Stimulated activated CD4-positive, alpha-beta T cell treated with anti-CD3 and anti-CD28 coated beads, TNF-alpha, amount 100 ng/mL, for 24 hours (primary cell): ENCODE measurements at regions not wholly inside any gene's neighbourhood (a gene's known extent, or its start where the extent isn't known, plus 50 kb on each side); places are given as distances from the start of the nearest gene placed in this dataset.
"Not testable (repeated sequence)": the region's sequence is repeated elsewhere in the genome, so short reads cannot be mapped to it uniquely, and the experiment has no call there.

Experiments
- DNase-seq, 3 experiments: peaks; one replicate each; pipeline ENCODE4 v3.0.0-alpha.2; 2020; ENCODE audit warnings: low read depth in 3 of 3

DNA sequence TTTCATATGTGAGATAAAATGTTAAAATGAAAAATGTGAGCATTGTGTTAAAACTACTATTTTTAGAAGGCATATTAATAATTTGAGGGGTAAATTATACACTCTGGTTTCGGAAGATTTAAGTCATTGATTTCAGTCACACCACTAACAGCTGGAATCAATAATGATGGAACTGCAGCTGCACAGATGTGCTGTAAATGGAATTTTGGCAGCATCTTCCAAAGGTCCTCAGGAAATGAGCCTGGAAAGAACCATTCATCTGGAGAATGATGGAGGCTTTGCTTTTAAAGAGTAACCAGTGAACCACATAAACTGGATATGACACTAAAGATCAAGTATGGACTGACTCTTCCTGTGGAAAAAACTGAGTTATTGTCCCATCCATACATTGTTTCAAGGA lies 759.0 kb upstream of the EPHA5 start:
- no peak for DNase-seq

GRCh38 chr4:66416425-66416824 lies 746.1 kb upstream of the EPHA5 start:
- no peak for DNase-seq

DNA sequence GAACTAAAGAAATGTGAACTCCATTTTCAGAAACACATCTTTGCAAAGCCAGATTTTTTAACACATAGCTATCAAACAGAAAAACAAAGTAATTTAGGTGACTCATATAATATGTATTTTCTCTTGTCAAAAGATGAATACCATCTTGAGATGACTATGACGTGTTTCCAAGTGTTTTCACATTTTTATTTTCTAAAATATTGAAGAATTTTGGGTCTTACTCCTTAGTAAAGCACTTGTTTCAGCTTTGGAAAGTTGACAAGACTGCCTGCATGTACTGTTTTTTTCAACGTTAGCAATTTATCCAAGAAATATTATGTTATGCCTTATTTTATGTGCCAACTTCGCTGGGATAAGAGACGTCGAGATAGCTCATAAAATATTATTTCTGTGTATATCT lies 733.9 kb upstream of the EPHA5 start:
- no peak for DNase-seq

GRCh38 chr4:66376921-66377320 lies 706.6 kb upstream of the EPHA5 start:
- no peak for DNase-seq

DNA sequence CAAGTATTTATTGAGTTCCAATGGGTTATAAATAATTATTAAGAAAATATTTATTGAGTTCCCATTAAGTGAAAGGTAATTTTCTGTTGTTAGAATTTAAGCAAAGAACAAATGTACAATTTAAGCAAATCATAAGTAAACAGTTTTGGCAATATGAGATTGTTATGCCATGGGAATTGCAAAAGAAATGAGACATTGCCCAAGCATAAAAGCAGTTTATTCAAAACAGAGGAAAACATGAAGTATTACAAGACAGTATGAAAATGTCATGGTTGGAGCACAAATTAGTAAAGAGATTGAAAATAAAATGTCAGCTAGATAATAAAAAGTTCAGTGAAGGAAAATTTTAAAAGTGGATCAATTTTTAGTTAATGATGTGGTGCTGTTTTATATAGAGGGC lies 706.1 kb upstream of the EPHA5 start:
- no peak for DNase-seq

DNA sequence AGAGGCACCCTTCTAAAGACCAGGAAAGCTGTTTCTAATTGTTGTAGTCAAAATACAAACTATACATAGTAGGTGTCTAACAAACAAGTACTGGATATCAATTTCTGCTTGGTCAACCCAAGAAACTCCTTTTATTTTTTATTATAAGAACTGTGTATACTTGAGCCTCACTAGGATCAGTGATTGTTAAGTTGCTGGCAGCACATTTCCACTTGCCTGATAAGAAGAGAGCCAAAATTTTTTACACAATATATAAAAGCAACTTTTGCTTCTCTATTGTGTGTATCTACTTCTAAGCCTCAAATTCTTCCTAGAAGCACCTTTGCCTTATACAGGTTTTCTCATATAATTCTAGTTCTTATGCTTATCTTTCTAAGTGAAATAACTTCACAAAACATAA lies 703.0 kb upstream of the EPHA5 start:
- DNase-seq: no peak

- DNase-seq: no peak
Measured at GRCh38 chr4:66372706-66373105, 702.4 kb upstream of the EPHA5 start.

DNA sequence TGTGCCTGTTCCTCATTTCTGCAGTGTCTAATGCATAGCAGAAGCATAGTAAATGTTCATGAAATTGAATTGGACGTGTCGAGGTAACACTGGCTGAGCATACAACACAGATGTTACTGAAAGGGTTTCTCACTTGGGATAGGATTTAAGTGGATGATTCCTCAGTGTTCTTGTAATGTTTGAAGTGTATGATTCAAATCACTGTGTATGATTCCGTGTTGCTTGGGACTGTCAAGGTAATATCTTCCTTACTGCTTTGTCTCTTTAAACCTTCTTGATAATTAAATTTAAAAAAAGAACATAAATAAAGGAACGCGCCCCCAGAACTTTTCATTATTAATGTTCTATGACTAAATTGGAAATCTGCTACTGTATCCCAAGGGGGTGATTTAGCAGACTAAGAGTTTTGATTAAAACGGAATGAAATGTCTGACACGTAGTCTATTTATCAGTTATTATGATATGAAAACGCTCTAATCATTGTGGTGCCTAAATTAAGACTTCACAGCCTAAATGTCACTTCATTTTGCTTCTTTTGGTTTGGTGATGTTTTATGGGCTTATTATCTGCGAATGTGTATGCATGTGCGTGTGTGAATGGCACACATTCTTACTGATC lies 696.9 kb upstream of the EPHA5 start:
- no peak for DNase-seq

- DNase-seq: not testable (repeated sequence)
Measured at GRCh38 chr4:66360395-66360794, 690.1 kb upstream of the EPHA5 start.

- DNase-seq: no peak
Measured at GRCh38 chr4:66357316-66357715, 687.0 kb upstream of the EPHA5 start.

DNA sequence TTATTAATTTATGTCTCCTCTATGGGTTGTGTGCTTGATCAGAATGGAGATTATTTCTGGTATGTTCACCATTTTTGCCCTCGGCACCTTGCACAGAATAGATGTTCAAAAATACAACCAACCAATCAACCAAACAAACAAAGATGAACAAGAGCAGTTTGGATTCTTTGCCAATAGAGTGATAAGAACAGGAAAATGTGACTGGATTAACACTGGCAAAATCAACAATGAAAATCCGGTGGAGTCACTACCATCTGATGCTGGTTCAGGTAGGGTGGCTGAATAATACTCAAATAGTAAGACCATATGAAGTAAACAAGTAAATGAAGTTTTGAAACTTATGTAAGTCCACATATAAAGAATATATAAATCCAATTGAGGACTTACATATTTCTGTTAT lies 685.0 kb upstream of the EPHA5 start:
- no peak for DNase-seq

DNA sequence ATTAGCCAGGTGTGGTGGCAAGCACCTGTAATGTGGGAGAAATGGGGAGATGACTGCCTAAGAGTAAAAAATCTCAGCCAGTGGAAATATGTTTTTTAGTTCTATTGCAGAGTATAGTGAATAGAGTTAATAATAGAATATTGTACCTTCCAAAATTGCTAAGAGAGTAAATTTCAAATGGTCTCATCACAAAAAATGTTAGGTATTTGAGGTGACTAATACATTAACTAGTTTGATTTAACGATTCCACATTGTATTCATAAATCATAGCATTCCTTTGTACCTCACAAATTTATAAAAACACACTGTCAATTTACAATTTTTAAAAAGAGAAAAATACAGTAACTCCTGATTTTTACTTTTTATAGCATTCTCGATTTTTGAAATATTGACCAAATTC lies 681.5 kb upstream of the EPHA5 start:
- no peak for DNase-seq

GRCh38 chr4:66340286-66340893 lies 670.1 kb upstream of the EPHA5 start:
- no peak for DNase-seq

DNA sequence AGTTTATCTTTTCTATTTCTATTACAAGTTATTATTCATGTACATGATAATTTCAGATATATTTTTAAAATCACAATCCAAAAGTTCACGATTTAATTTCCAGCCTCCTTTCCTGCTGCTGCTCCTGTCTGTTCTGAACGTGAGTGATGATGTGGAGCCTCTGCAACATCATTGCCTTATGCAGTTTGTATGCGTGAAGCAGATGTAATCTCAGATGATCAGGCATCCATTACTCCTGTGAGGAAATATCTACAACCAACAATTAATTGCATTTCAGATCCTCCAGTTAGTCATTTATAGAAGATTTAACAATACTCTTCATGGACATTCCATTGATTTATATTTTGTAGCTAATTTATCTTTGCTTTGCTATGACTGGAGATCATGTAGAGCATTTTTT lies 668.7 kb upstream of the EPHA5 start:
- no peak for DNase-seq

DNA sequence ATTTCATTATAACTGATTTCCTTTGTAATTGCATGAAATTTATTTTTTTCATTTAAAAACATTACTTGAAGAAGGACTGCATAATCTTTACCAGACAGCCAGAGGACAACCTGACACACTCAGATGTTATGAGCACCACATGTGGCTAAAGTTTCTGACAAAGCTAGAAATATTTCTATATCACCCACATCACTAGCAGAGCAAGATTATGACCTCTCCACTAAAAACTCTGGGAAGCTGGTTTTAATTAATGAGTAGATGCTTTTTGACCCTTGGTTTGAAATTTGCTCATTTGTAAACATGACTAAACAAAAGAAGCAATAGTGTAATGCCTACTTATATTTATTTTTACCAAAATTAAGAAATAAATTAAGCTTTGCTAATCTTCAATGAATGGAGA lies 661.5 kb upstream of the EPHA5 start:
- no peak for DNase-seq

- DNase-seq: no peak
Measured at GRCh38 chr4:66330125-66330524, 659.8 kb upstream of the EPHA5 start.

GRCh38 chr4:66328803-66329574 lies 658.7 kb upstream of the EPHA5 start:
- no peak for DNase-seq

DNA sequence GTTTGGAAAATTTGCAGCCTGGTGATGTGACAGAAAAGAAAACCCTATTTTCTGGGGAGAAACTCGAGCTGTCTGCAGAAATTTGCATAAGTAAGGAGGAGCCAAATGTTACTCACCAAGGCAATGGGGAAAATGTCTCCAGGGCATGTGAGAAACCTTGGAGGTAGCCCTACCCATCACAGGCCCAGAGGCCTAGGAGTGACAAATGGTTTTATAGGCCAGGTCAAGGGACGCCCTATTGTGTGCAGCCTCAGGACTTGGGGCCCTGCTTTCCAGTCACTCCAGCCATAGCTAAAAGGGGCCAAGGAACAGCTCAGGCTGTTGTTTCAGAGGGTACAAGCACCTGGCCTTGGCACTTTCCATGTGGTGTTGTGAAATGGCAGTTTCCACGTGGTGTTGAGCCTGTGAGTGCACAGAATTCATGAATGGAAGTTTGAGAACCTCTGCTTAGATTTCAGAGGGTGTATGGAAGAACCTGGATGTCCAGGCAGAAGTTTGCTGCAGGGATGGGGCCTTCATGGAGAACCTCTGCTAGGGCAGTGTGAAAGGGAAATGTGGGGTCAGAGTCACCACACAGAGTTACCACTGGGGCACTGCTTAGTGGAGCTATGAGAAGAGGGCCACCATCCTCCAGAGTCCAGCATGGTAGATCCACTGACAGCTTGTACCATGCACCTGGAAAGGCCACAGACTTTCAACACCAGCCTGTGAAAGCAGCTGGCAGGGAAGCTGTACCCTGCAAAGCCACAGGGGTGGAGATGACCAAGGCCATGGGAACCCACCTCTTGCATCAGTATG lies 637.6 kb upstream of the EPHA5 start:
- no peak for DNase-seq

GRCh38 chr4:66300336-66300934 lies 630.1 kb upstream of the EPHA5 start:
- no peak for DNase-seq

- no peak for DNase-seq
Measured at GRCh38 chr4:66298569-66298968, 628.3 kb upstream of the EPHA5 start.

GRCh38 chr4:66297703-66298102 lies 627.4 kb upstream of the EPHA5 start:
- DNase-seq: no peak

- DNase-seq: no peak
Measured at GRCh38 chr4:66294638-66295037, 624.3 kb upstream of the EPHA5 start.
